GM18511 (cell line): ENCODE measurements at regions not wholly inside any gene's neighbourhood (a gene's known extent, or its start where the extent isn't known, plus 50 kb on each side); places are given as distances from the start of the nearest gene placed in this dataset.
"Not testable (repeated sequence)": the region's sequence is repeated elsewhere in the genome, so short reads cannot be mapped to it uniquely, and the experiment has no call there.

Experiments
- ATAC-seq: cut with Tn5 transposase; IDR thresholded peaks from one replicate; pipeline ENCODE4 v1.9.1; 2021; ENCODE audit warnings: mild to moderate bottlenecking, moderate library complexity; ENCODE audit not compliant: unreplicated experiment

GRCh38 chr15:81830520-81830919, 215.3 kb downstream of the MEX3B start:
- no peak for ATAC-seq

GRCh38 chr15:81829918-81830317, 215.9 kb downstream of the MEX3B start:
- ATAC-seq, result no peak

- ATAC-seq, result no peak
These were observed 217.7 kb downstream of the MEX3B start for GRCh38 chr15:81828135-81828534.

- ATAC-seq, result no peak
These were observed 220.7 kb downstream of the MEX3B start for GRCh38 chr15:81825136-81825535.

- ATAC-seq, result not testable (repeated sequence)
These were observed 223.2 kb downstream of the MEX3B start for GRCh38 chr15:81822587-81822986.

GRCh38 chr15:81819924-81820635, 225.7 kb downstream of the MEX3B start:
- ATAC-seq, result no peak

- ATAC-seq, result no peak
These were observed 230.8 kb downstream of the MEX3B start for GRCh38 chr15:81814882-81815455.

- no peak for ATAC-seq
These were observed 232.6 kb downstream of the MEX3B start for GRCh38 chr15:81813215-81813614.

- ATAC-seq, result no peak
These were observed 233.4 kb downstream of the MEX3B start for GRCh38 chr15:81812456-81812855.

GRCh38 chr15:81811736-81812135, 234.1 kb downstream of the MEX3B start:
- ATAC-seq, result no peak

- ATAC-seq, result no peak
These were observed 236.3 kb downstream of the MEX3B start for GRCh38 chr15:81809543-81809942.

GRCh38 chr15:81807806-81808205, 238.0 kb downstream of the MEX3B start:
- ATAC-seq, result no peak

- ATAC-seq, result no peak
These were observed 238.6 kb downstream of the MEX3B start for GRCh38 chr15:81807186-81807585.

GRCh38 chr15:81795899-81796298, 249.9 kb downstream of the MEX3B start:
- no peak for ATAC-seq

GRCh38 chr15:81792646-81793045, 253.2 kb downstream of the MEX3B start:
- ATAC-seq, result no peak

- not testable (repeated sequence) for ATAC-seq
These were observed 254.5 kb downstream of the MEX3B start for GRCh38 chr15:81791322-81791721.

- no peak for ATAC-seq
These were observed 256.4 kb downstream of the MEX3B start for GRCh38 chr15:81789403-81789802.

- no peak for ATAC-seq
These were observed 259.0 kb downstream of the MEX3B start for GRCh38 chr15:81786776-81787175.

GRCh38 chr15:81785679-81786078, 260.1 kb downstream of the MEX3B start:
- ATAC-seq, result no peak

- no peak for ATAC-seq
These were observed 260.6 kb downstream of the MEX3B start for GRCh38 chr15:81785181-81785580.

GRCh38 chr15:81784751-81785150, 261.1 kb downstream of the MEX3B start:
- ATAC-seq, result no peak

- ATAC-seq, result no peak
These were observed 262.2 kb downstream of the MEX3B start for GRCh38 chr15:81783586-81783985.

- ATAC-seq, result no peak
These were observed 262.7 kb downstream of the MEX3B start for GRCh38 chr15:81783076-81783475.
